Hepatocyte (in vitro differentiated cells): ENCODE measurements at regions not wholly inside any gene's neighbourhood (a gene's known extent, or its start where the extent isn't known, plus 50 kb on each side); places are given as distances from the start of the nearest gene placed in this dataset.

Experiments used
- DNase-seq: peaks from one replicate; pipeline ENCODE4 v3.0.0-alpha.2; 2016; ENCODE audit warnings: low spot score
- H2AFZ ChIP-seq: fragments of 200-600 bp; sonication (generic); 2 replicates; pipeline ENCODE4 v1.6.0; 2016; ENCODE audit warnings: antibody characterized with exemption, mild to moderate bottlenecking
- H3K27ac ChIP-seq: fragments of 200-600 bp; sonication (generic); 2 replicates; pipeline ENCODE4 v1.5.1; 2016; ENCODE audit warnings: mild to moderate bottlenecking
- H3K27me3 ChIP-seq: fragments of 200-600 bp; sonication (generic); 2 replicates; pipeline ENCODE4 v1.6.1; 2016
- H3K36me3 ChIP-seq: fragments of 200-600 bp; sonication (generic); replicated peaks from 2 replicates; pipeline ENCODE4 v1.5.1; 2016; ENCODE audit warnings: low read depth; ENCODE audit not compliant: insufficient read depth
- H3K4me1 ChIP-seq: fragments of 200-600 bp; sonication (generic); 2 replicates; pipeline ENCODE4 v1.5.1; 2016; ENCODE audit warnings: mild to moderate bottlenecking, moderate library complexity; ENCODE audit not compliant: insufficient read depth
- H3K4me2 ChIP-seq: fragments of 200-600 bp; sonication (generic); 2 replicates; pipeline ENCODE4 v1.6.0; 2016
- H3K4me3 ChIP-seq: fragments of 200-600 bp; sonication (generic); 2 replicates; pipeline ENCODE4 v1.5.1; 2016; ENCODE audit warnings: mild to moderate bottlenecking
- H3K79me2 ChIP-seq: fragments of 200-600 bp; sonication (generic); 2 replicates; pipeline ENCODE4 v1.6.0; 2017; ENCODE audit warnings: mild to moderate bottlenecking
- H3K9me2 ChIP-seq: fragments of 200-600 bp; sonication (generic); replicated peaks from 2 replicates; pipeline ENCODE4 v1.6.0; 2017; ENCODE audit warnings: mild to moderate bottlenecking; ENCODE audit not compliant: insufficient read depth
- H3K9me3 ChIP-seq: fragments of 200-600 bp; sonication (generic); 2 replicates; pipeline ENCODE4 v1.5.1; 2016; ENCODE audit warnings: low read depth, mild to moderate bottlenecking
- H4K20me1 ChIP-seq: fragments of 200-600 bp; sonication (generic); 2 replicates; pipeline ENCODE4 v1.6.0; 2016; ENCODE audit warnings: mild to moderate bottlenecking; ENCODE audit not compliant: insufficient read depth, poor library complexity, severe bottlenecking
- CTCF ChIP-seq: fragments of 200-600 bp; sonication (generic); IDR thresholded peaks from 2 replicates; pipeline ENCODE4 v1.5.1; 2016; ENCODE audit warnings: antibody characterized with exemption, mild to moderate bottlenecking; ENCODE audit not compliant: poor library complexity
- EZH2 ChIP-seq: fragments of 200-600 bp; sonication (generic); IDR thresholded peaks from 2 replicates; pipeline ENCODE4 v1.6.1; 2016; ENCODE audit warnings: antibody characterized with exemption, mild to moderate bottlenecking, borderline replicate concordance
- EZH2phosphoT487 ChIP-seq: fragments of 200-600 bp; sonication (generic); IDR thresholded peaks from one replicate; pipeline ENCODE4 v1.6.1; 2018; ENCODE audit warnings: antibody characterized with exemption, mild to moderate bottlenecking, low read depth, moderate library complexity; ENCODE audit not compliant: unreplicated experiment, severe bottlenecking
- WGBS: methylation state at CpG from one replicate; pipeline ENCODE4 v1.1.6; 2016; ENCODE audit warnings: low lambda C conversion rate; ENCODE audit errors: missing lambda C conversion rate; 5-methylcytosine and 5-hydroxymethylcytosine counted together

GRCh38 chr4:123191728-123192127 is 204.9 kb upstream of the SPRY1 start:
- H3K36me3 ChIP-seq: no peaks in the 10 kb centered on the region
- TF ChIP-seq CTCF (no peak), EZH2 (no peak), EZH2phosphoT487 (no peak)
- H3K9me3 ChIP-seq: no peaks in the 10 kb centered on the region
- no peak overlapping the region for H2AFZ ChIP-seq
- H3K79me2 ChIP-seq: no peaks in the 10 kb centered on the region
- no peak overlapping the region for H3K4me3 ChIP-seq
- no peaks in the 10 kb centered on the region for H3K4me1 ChIP-seq
- no peaks in the 10 kb centered on the region for H4K20me1 ChIP-seq
- H3K9me2 ChIP-seq: no peaks in the 10 kb centered on the region
- H3K27me3 ChIP-seq: no peaks in the 10 kb centered on the region
- H3K4me2 ChIP-seq: no peak overlapping the region
- DNase-seq: no peak
- no peak overlapping the region for H3K27ac ChIP-seq
- WGBS: 61% methylated on average over 2 of the region's 2 CpGs

GRCh38 chr4:123193802-123194367 is 202.7 kb upstream of the SPRY1 start:
- H3K79me2 ChIP-seq: no peaks in the 10 kb centered on the region
- no peaks in the 10 kb centered on the region for H4K20me1 ChIP-seq
- TF ChIP-seq EZH2phosphoT487 (no peak), CTCF (no peak), EZH2 (no peak)
- WGBS: 95% methylated on average over 3 of the region's 3 CpGs
- H3K4me1 ChIP-seq: no peaks in the 10 kb centered on the region
- H3K4me3 ChIP-seq: no peak overlapping the region
- no peaks in the 10 kb centered on the region for H3K9me3 ChIP-seq
- no peak overlapping the region for H3K4me2 ChIP-seq
- no peaks in the 10 kb centered on the region for H3K9me2 ChIP-seq
- no peak for DNase-seq
- no peaks in the 10 kb centered on the region for H3K27me3 ChIP-seq
- no peak overlapping the region for H2AFZ ChIP-seq
- H3K27ac ChIP-seq: no peak overlapping the region
- H3K36me3 ChIP-seq: no peaks in the 10 kb centered on the region

GRCh38 chr4:123198706-123199105 is 197.9 kb upstream of the SPRY1 start:
- H3K79me2 ChIP-seq: no peaks in the 10 kb centered on the region
- 92% methylated on average over 2 of the region's 2 CpGs for WGBS
- no peaks in the 10 kb centered on the region for H4K20me1 ChIP-seq
- H3K36me3 ChIP-seq: no peaks in the 10 kb centered on the region
- no peak overlapping the region for H3K27ac ChIP-seq
- H2AFZ ChIP-seq: no peak overlapping the region
- H3K27me3 ChIP-seq: no peaks in the 10 kb centered on the region
- H3K4me2 ChIP-seq: no peak overlapping the region
- H3K9me2 ChIP-seq: no peaks in the 10 kb centered on the region
- no peaks in the 10 kb centered on the region for H3K9me3 ChIP-seq
- no peak for TF ChIP-seq CTCF
- TF ChIP-seq EZH2: no peak
- TF ChIP-seq EZH2phosphoT487: no peak
- no peaks in the 10 kb centered on the region for H3K4me1 ChIP-seq
- no peak overlapping the region for H3K4me3 ChIP-seq
- no peak for DNase-seq
